GM18498 (cell line): ENCODE measurements at regions not wholly inside any gene's neighbourhood (a gene's known extent, or its start where the extent isn't known, plus 50 kb on each side); places are given as distances from the start of the nearest gene placed in this dataset.

Experiments
- ATAC-seq: cut with Tn5 transposase; IDR thresholded peaks from one replicate; pipeline ENCODE4 v1.9.1; 2021; ENCODE audit warnings: mild to moderate bottlenecking, moderate library complexity; ENCODE audit not compliant: unreplicated experiment

DNA sequence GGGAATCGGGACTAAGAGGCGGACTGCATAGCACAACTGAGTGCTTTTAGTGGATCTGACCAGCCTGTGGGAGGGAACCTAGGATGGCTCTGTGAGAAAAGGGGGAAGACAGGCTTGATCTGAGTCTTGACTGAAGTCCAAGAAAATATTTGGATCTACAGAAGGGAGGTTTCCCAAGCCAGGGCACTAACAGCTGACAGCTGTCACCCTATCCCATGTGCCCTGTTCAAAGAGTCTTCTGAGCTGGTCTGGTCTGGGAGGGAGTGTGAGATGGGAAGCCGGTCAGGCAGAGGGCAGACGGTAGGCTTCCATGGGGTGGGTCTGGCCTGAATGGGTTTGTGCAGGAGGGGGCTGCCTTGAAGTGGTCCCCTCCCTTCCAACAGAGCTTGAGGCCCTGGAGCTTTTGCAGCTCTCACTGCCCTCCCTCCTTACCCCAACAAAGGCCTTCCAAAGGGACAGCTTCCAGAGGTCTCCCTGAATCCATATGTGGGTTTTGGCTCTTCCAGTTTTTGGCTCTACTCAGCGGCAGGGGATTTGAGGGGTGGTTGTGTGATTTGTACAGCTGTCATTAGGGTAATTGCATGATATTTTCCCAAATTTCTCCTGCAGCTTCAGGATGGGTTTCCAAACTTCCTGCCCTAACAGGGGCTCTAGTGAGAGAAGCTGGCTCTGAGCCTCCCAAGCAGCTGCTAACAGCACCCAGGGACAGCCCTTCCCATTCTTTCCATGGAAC is 643.7 kb downstream of the BCOR start:
- ATAC-seq = no peak

DNA sequence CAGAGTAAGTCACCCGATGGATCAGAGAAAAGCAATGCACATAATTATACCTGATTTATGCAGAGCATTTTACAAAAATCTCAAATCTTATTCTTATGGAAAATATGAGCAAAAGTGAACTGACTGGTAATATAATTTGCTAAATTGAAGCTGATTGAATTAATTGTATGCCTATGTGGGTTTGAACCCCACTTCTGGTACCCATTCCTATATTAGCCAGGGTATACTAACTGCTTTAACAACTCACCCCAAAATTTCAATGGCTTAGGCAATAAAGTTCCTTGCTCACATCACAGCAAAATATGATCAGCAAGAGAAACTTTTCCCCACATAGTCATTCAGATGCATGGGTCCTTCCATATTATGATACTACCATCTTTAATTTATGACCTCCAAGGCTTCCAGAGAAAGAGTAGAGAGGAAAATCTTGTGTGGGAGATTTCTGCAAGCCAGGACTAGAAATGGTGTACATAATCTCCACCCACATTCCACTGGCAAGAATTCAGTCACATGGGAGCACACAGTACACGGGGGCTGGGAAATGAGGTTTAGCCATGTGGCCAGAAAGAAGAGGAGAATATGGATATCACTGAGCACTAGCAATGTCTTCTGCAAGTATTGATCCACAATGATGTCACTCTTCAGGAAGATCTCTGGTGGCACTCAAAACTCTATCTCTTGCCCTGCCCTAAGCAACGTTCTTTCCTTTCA is 640.7 kb downstream of the BCOR start:
- no peak for ATAC-seq

DNA sequence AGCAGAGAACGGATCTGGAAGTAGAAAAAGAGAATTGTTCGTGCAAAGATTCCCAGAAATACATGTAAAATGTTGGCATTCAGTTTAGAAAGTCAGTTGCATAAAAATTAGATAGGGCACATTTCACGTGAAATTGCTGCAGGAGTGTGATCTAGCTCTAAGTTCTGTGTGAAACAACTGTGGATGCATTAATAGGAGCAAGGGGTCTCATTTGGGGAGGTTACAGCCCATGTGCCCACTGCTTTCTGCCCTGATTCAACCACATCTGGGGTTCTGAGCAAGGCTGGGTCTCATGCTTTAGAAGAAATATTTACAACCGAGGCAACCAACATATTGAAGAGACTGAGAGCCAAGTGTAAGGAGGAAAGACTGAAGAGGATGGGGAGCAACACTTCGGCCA is 639.0 kb downstream of the BCOR start:
- ATAC-seq = no peak

DNA sequence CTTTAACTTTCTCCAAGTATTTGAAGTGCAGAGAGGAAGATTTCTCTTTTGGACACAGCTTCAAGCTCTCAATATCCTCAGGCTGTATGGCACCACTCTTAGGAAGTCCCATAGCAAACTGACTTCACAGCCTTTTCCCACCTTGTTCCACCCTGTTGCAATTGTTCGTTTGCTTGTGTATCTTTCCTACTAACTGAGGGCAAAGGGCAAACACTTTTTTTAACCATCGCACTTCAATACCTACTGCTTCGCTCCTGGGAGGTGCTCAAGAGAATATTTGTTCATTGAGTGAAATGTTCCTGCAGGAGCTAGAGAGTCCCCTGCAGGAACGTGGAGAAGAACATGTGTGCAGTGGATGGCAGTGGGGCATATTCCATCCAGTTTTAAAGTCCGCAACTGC is 638.6 kb downstream of the BCOR start:
- no peak for ATAC-seq

DNA sequence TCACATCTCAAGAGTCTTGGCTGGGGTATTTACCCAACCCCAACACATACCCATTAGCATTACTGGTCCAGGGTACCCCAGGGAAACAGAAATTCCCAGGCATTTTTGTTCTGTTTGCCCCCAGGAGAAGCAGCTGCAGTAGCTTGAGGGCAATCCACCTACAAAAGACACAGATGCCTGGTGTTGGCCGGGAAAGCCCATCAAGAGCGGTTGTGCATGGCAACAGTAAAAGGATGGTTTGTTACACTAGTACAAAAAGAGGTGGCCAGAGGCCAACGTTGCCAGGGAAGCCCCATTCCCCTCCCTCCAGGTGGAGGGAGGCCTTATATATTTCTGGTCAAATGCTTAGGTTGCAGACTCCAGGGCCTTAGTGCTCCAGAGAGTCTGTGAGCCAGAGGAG is 637.8 kb downstream of the BCOR start:
- ATAC-seq = no peak

DNA sequence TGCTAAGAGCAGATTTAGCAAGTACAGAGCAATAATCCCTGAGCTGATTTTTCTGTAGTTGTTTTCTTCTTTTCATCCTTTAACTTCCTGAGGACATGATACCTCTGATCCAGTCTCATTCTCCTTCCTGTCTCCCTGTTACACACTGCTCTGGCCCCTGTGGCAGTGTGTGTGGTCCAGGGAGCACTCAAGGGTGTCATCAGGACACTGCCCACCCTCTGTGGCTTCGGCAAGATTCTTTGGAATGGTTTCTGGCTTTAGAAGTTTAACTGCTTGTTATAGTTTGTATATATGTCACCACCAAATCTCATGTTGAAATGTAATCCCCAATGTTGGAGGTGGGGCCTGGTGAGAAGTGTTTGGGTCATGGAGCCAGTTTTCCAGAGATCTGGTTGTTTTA is 637.3 kb downstream of the BCOR start:
- ATAC-seq = no peak

DNA sequence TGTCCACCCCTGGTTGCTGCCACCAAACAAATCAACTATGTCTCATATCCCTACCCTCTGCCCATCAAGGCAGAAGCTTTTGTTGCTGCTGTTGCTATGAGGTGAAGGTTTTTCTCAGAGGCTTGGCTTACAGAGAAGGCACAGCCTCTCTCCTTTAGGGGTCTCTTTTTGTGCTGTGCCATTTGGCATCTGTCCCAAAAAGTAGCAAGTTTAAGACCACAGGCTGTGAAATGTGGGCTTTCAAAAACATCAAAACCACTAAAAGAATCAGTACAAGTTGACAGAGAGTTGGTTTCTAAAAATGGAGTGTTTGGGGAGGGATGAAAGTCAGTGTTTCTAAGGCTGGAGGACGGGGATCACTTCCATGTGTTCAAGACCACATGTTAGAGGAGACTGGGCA is 634.9 kb downstream of the BCOR start:
- no peak for ATAC-seq

DNA sequence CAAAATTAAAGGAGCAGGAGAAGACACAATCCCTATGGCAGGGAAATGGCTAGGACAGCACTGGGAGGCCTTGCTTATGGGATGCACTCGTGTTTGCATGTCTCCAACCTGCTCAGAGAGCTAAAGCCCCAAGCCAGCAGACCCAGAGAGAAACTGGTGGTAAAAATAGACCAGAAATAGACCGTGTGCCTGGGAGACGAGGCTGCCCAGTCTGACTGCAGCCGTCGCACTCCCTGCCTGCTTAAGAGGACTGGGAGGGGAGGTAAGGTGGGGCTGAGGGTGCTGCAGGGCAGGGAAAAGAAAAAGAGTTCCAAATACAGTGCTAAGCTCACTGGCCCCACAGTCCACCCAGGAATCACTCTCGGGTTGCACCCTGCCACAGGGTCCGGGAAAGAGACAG is 633.5 kb downstream of the BCOR start:
- ATAC-seq = no peak

DNA sequence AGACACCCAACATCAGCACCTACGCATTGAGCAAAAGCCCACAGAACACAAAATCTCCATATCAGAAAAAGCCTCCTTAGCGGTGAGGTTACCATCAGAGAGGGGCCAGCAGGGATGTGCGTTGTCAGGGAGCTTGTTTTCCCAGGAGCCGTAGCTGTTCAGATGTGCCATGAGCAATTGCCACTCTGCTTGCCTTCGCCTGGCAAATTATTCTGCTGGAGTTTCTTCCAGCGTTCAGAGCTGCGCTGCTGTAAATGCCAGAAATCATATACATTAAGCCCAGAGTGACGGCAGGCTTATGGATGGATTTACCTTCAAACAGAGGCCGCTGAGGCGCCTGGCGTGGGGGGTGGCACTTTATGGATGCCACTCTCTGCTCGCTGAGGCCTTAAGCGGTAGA is 632.3 kb downstream of the BCOR start:
- ATAC-seq = no peak

DNA sequence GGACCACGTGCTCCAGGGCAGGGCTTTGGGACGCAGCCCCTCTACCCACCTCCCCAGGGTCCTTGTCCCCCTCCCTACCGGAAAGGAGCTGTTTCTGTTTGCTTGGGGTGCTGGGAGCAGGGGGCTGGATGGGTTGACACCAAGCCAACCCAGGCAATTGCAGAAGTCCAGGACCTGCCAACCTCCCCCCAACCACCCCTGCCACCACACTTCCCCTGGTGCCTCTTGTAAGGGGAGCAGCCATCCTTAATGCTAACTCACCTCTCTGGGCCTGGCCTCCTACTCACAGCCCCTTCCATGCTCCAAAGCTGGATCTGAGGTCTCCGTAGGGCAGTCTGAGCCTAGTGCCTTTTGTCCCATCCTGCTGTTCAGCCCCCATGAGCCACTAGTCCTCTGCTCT is 631.9 kb downstream of the BCOR start:
- no peak for ATAC-seq

DNA sequence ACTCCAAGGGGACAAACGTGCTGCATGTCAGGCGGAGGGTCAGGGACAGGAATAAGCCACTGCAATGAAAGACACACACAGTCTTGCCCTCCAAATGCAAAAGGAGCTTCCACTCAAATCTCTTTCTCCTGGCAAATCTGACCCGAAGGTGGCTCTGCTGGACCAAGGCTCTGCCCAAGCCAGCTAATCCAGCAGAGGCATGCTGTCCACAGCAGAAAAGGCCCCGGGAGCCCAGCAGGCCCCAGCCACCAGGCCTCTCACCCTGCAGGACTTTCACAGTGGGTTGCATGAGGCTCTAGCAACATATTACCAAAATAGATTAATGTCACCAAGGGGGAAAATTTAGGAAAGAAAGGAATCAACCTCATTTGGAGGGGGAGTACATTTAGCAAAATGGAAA is 628.6 kb downstream of the BCOR start:
- ATAC-seq = no peak

DNA sequence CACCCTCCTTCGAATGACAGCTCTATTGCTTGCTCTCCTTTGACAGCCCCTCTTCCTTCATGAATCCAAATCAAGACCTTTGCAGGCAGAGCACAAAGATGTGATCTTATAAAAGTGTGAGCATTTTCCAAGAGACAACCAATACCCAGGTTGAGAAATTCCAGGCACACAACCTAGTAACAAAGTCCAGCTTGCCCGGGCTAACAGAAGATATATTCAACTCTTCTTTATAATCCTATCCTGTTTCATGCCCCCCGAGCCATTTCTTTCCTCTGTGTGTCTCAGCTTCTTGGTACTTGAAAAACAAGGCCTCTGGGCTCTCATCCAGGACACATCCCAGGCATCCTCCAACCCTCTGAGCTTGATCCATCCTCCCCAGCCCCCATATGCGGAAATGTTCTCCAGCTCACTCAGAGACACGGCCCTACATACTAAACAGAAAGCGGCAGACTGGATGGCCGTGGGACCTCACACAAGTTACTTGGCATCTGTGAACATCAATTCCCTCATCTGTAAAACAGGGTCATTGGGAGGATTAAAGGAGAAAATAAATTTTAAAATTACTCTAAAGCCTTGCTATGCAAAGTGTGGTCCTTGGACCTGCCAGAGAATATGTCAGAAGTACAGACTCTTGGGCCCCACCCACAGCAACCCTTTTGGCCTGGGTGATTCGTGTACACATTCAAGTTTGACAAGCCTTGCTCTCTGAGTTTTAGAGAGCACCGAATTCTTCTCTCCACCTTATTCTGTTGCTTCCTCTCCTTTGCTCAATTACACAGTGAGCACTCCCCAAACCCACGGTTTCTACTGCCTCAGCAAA is 627.0 kb downstream of the BCOR start:
- no peak for ATAC-seq

DNA sequence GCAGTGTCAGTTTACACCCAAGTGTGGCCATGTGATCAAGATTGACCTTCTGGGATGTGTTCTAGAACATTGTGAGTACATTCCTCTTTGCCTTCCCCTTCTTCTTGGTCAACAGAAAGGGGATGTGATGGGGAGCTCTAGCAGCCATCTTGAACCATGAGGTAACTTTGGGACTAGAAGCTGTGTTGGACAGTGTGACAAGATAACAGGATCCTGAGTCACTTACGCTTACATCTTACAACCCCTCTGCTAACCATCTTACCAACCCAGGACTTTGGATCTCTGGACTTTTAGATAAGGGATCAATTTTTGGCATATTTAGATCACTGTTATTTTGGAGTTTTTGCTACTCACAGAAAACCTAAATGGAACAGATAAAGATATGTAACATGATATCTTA is 625.6 kb downstream of the BCOR start:
- no peak for ATAC-seq

DNA sequence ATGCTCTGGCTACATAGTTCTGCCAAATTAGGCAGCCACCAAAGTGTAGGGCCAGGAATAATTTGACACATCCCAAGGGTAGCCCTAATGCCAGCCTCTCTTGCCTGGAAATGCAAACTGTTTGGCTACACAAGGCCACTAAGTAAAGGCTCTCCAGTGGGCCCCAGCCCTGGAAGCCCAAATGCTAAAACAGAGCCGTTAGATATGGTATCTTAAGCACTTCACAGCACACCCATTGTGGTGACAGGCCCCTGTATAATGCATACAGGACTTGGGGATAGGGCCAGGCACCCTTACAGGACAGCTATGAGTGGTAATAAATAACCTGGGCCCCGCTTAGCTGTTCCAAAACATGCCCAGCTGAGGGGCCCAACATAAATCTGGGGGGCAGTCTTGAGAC is 623.9 kb downstream of the BCOR start:
- no peak for ATAC-seq

DNA sequence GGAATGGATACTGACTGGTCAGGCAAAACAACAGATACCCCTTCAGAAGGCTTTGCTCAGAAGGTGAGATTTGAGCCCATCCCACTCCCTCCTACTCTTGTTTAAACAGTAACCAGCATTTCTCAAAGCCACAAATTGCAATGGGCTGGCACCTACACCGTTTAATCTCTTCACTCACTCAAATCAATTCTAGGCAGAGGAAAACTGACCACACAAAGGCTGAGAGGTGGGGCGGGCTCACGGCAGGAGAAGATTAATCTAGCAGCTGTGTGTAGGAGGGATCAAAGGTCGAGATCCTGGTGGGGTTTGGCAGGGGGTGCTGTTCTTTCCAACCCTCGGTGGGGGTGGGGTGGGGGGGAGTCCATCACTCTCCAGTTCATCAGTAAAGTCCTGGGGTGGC is 622.4 kb downstream of the BCOR start:
- no peak for ATAC-seq

DNA sequence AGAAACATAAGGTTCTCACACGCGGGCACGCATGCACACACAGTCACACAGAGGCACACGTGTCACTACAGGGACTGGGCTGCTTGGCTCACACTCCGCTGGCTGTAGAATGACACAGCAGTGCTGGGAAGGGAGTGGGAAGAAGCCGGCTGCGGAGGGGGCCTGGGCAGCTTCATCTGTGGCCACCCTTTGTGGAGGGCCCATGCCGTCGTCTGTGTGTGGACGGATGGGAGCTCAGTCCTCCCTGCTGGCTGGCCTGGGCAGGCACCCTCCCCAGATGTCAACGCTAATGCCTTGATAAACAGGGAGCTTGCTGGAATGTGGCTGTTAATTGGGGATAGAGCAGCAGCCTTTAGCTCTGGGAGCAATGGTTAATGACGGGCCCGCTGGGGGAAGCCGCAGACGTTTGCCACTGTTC is 621.1 kb downstream of the BCOR start:
- no peak for ATAC-seq

DNA sequence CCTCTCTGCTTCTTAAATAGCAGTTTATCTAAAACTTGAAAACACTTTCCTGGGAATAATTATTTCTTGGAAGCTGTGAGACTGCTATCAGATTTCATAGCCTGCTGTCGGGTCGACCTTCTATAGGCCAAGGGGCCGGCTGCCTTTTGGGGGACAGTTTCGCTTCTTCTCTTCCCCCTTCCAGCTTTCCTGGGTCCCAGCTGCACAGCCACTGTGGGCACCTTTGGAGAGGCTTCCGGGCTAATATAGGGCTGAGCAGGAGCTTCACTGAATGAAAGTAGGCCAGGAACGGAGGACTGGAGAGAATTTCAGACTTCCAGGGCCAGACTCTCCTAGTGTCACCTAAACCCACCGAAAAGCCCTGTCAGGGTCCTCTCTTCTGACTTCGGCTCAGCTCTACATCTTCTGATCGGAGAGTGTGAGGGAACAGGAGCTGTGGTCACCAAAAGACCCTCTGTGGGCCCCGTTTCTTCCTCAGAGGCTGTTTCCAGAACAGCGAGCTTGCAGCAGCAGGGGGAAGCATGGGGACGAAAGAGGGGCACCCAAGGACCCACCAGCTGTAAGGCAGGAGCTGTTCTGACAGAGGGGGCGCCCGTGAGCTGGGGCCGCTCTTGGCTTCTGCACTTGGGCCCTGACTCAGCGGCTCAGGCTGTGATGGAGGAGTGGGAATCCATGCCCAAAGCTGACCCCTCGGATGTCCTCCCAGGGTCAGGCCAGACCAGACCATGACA is 620.6 kb downstream of the BCOR start:
- ATAC-seq = no peak

DNA sequence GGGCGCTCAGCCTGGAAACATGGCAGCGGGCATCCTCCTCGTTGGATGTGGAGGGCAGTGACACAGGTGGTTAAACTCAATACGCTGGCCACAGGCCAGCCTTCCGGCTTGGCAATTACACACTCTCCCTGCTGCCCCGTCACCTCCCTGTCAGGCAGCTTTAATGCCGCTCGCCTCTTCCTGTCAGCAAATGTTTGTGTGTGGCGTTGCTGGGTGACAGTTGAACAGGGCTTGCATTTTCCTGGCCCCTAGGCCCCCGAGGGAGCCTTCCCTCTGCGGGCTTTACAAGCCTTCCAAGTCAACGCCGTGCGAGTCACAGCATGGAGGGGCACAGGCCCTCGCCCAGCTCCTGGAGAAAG is 620.0 kb downstream of the BCOR start:
- no peak for ATAC-seq

DNA sequence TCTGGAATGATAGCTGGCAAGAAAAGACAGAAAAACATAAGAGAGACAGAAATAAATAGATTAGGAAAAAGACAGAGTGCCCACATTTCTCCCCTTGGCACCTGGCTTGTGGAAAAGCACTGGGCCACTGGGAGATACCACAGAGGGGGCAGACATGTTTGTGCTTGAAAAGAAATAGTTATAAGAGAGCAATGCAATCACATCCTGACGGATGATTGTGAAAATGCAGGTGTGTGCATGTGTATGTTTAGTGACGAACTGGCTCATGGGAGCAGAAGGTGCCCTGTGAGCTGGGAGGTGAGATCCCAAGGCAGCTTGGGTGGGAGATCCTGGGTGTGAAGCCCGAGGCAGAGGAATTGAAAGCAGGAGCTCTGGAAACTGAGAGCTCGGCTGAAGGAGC is 617.9 kb downstream of the BCOR start:
- ATAC-seq = no peak

DNA sequence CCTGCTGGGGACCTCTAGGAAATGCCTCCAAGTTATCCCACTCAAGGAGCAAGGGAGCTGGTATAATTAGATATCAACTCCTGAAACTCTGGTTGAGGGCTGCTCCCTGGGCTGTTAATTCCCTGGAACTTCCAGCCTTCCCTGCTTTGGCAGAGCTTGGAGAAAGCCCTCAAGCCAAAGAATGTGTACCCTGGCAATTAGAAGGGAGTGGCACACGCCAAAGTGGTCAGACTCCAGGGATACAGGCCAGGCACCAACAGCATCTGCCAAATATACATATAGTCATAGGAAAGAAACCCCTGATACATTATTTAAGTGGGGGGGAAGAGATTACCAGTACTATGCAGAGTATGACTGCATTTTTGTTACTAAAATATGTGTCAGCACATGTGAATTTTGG is 616.8 kb downstream of the BCOR start:
- no peak for ATAC-seq

DNA sequence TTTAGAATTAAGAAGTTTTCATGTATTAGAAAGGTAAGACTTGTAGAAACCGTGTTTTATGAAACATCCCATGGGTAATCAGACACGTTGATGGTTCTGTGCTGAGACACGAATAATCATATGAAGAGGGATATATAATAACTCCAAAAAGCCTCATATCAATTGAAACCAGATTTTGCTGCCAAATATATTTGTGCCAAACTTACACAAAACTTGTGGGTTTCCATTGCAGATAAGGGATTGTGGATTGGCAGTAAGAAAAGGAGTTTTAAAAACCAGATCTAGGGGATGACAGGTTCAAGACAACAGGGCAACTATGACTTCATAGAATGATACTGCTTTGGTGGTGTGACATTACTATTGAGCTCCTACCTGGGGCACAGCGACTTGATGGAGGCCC is 616.1 kb downstream of the BCOR start:
- no peak for ATAC-seq
